ENCODE measurements at regions not wholly inside any gene's neighbourhood (a gene's known extent, or its start where the extent isn't known, plus 50 kb on each side); places are given as distances from the start of the nearest gene placed in this dataset.

- FAIRE-seq, result no peak
Observed at GRCh38 chr5:67542479-67542878, 345.9 kb upstream of the CD180 start.

- FAIRE-seq, result no peak
Observed at GRCh38 chr5:67541875-67542274, 345.3 kb upstream of the CD180 start.

GRCh38 chr5:67538855-67539506 is 342.4 kb upstream of the CD180 start:
- FAIRE-seq, result no peak

GRCh38 chr5:67537439-67538148 is 341.0 kb upstream of the CD180 start:
- no peak for FAIRE-seq

- FAIRE-seq, result no peak
Observed at GRCh38 chr5:67536866-67537265, 340.3 kb upstream of the CD180 start.

GRCh38 chr5:67530609-67531255 is 334.1 kb upstream of the CD180 start:
- FAIRE-seq, result no peak

- no peak for FAIRE-seq
Observed at GRCh38 chr5:67528953-67529352, 332.4 kb upstream of the CD180 start.

- no peak for FAIRE-seq
Observed at GRCh38 chr5:67526793-67527192, 330.2 kb upstream of the CD180 start.

GRCh38 chr5:67520161-67520908 is 323.7 kb upstream of the CD180 start:
- FAIRE-seq, result no peak

- FAIRE-seq, result no peak
Observed at GRCh38 chr5:67518227-67518626, 321.6 kb upstream of the CD180 start.

- FAIRE-seq, result no peak
Observed at GRCh38 chr5:67516948-67517565, 320.5 kb upstream of the CD180 start.

- FAIRE-seq, result no peak
Observed at GRCh38 chr5:67515762-67516161, 319.2 kb upstream of the CD180 start.

GRCh38 chr5:67515020-67515689 is 318.6 kb upstream of the CD180 start:
- FAIRE-seq, result no peak

- FAIRE-seq, result no peak
Observed at GRCh38 chr5:67512758-67513157, 316.2 kb upstream of the CD180 start.

- no peak for FAIRE-seq
Observed at GRCh38 chr5:67511911-67512310, 315.3 kb upstream of the CD180 start.

GRCh38 chr5:67510204-67510603 is 313.6 kb upstream of the CD180 start:
- FAIRE-seq, result no peak

- FAIRE-seq, result no peak
Observed at GRCh38 chr5:67509402-67510186, 313.0 kb upstream of the CD180 start.

GRCh38 chr5:67506241-67506640 is 309.6 kb upstream of the CD180 start:
- FAIRE-seq, result no peak

- FAIRE-seq, result no peak
Observed at GRCh38 chr5:67502951-67503350, 306.4 kb upstream of the CD180 start.

- no peak for FAIRE-seq
Observed at GRCh38 chr5:67496051-67496450, 299.5 kb upstream of the CD180 start.

GRCh38 chr5:67495072-67495471 is 298.5 kb upstream of the CD180 start:
- FAIRE-seq, result no peak

Data from colon (tissue), 2 donors.